IMR-90 (cell line): ENCODE measurements at regions not wholly inside any gene's neighbourhood (a gene's known extent, or its start where the extent isn't known, plus 50 kb on each side); places are given as distances from the start of the nearest gene placed in this dataset.

Experiments used
- ATAC-seq: fragments of 200-7000 bp; cut with Tn5 transposase; 2 replicates; pipeline ENCODE4 v1.9.1; 2020; ENCODE audit warnings: low read depth, mild to moderate bottlenecking, moderate library complexity
- BruUV-seq: library from RNA; stranded (reverse); fragments of 400-500 nt; replicated peaks from 2 replicates; lab custom pipeline; 2021; lab: Mats Ljungman, UMichigan
- CTCF ChIA-PET: fragments of 300-600 bp; formaldehyde crosslinking; extraction: SDS; loops from one replicate; lab custom pipeline; 2021; ENCODE audit warnings: antibody characterized with exemption; lab: Yijun Ruan, JAX
- POLR2A ChIA-PET: fragments of 300-600 bp; sonication (Branson Sonifier 250); formaldehyde crosslinking; loops from one replicate; lab custom pipeline; 2022; ENCODE audit warnings: antibody characterized with exemption; ENCODE audit not compliant: unreplicated experiment; lab: Charles Lee
- DNase-seq: peaks from one replicate; pipeline ENCODE4 v3.0.0; 2013
- H2AFZ ChIP-seq: replicated peaks from 2 replicates; pipeline ENCODE3; 2013; ENCODE audit warnings: low read length, mild to moderate bottlenecking; ENCODE audit not compliant: poor library complexity
- H2AK5ac ChIP-seq: 2 replicates; pipeline ENCODE4 v1.6.1; 2013; ENCODE audit warnings: low read depth, low read length, inconsistent platforms
- H2AK9ac ChIP-seq: replicated peaks from 2 replicates; pipeline ENCODE3; 2013; ENCODE audit warnings: mild to moderate bottlenecking, low read depth, low read length, moderate library complexity; ENCODE audit not compliant: poor library complexity
- H2BK120ac ChIP-seq: 2 replicates; pipeline ENCODE4 v1.6.1; 2013; ENCODE audit warnings: low read depth, low read length, inconsistent platforms
- H2BK15ac ChIP-seq: 3 replicates; pipeline ENCODE4 v1.6.1; 2013; ENCODE audit warnings: low read depth, low read length, inconsistent platforms
- H2BK20ac ChIP-seq: 2 replicates; pipeline ENCODE4 v1.6.1; 2013; ENCODE audit warnings: low read depth, mild to moderate bottlenecking, inconsistent platforms, low read length, moderate library complexity
- H2BK5ac ChIP-seq: 2 replicates; pipeline ENCODE4 v1.6.1; 2013; ENCODE audit warnings: mild to moderate bottlenecking, low read depth, low read length, inconsistent platforms; ENCODE audit not compliant: poor library complexity, severe bottlenecking
- H3K14ac ChIP-seq: replicated peaks from 2 replicates; pipeline ENCODE4 v1.6.1; 2013; ENCODE audit warnings: low read depth, low read length, inconsistent platforms
- H3K18ac ChIP-seq: 2 replicates; pipeline ENCODE4 v1.6.1; 2013; ENCODE audit warnings: low read depth, low read length, control low read depth
- H3K23ac ChIP-seq: 2 replicates; pipeline ENCODE4 v1.6.1; 2013; ENCODE audit warnings: low read depth, low read length, inconsistent platforms
- H3K27ac ChIP-seq: 2 replicates; pipeline ENCODE4 v1.5.1; 2013; ENCODE audit warnings: mild to moderate bottlenecking, control low read depth, low read length; ENCODE audit not compliant: insufficient read depth
- H3K27me3 ChIP-seq: 2 replicates; pipeline ENCODE4 v1.6.1; 2013; ENCODE audit warnings: low read length; ENCODE audit not compliant: control insufficient read depth, insufficient read depth
- H3K36me3 ChIP-seq: 2 replicates; pipeline ENCODE4 v1.6.1; 2013; ENCODE audit warnings: low read length, mixed read lengths; ENCODE audit not compliant: control insufficient read depth, insufficient read depth
- H3K4ac ChIP-seq: 2 replicates; pipeline ENCODE4 v1.6.1; 2013; ENCODE audit warnings: low read depth, low read length, inconsistent platforms
- H3K4me1 ChIP-seq: 2 replicates; pipeline ENCODE4 v1.6.1; 2013; ENCODE audit warnings: low read length, mixed read lengths; ENCODE audit not compliant: control insufficient read depth, insufficient read depth
- H3K4me2 ChIP-seq: 2 replicates; pipeline ENCODE4 v1.6.1; 2013; ENCODE audit warnings: low read depth, mild to moderate bottlenecking, control low read depth, low read length, moderate library complexity
- H3K4me3 ChIP-seq: 2 replicates; pipeline ENCODE4 v1.5.1; 2013; ENCODE audit warnings: low read depth, mild to moderate bottlenecking, control low read depth, low read length, moderate library complexity; ENCODE audit not compliant: insufficient read depth
- H3K56ac ChIP-seq: 2 replicates; pipeline ENCODE4 v1.6.1; 2013; ENCODE audit warnings: low read length, inconsistent platforms; ENCODE audit not compliant: insufficient read depth; ENCODE audit errors: extremely low read depth
- H3K79me1 ChIP-seq, 2 experiments: 2 replicates each; pipeline ENCODE4 v1.6.1; 2013; ENCODE audit warnings: low read length in 2 of 2, inconsistent platforms in 1 of 2, low read depth in 1 of 2
- H3K9ac ChIP-seq: 2 replicates; pipeline ENCODE4 v1.6.1; 2013; ENCODE audit warnings: low read depth, low read length, control low read depth
- H3K9me1 ChIP-seq: 2 replicates; pipeline ENCODE4 v1.6.1; 2013; ENCODE audit warnings: low read length, inconsistent platforms; ENCODE audit not compliant: insufficient read depth
- H3K9me3 ChIP-seq: 2 replicates; pipeline ENCODE4 v1.6.1; 2013; ENCODE audit warnings: low read length; ENCODE audit not compliant: control insufficient read depth, insufficient read depth
- H4K20me1 ChIP-seq: 2 replicates; pipeline ENCODE4 v1.6.1; 2013; ENCODE audit warnings: low read length, inconsistent platforms; ENCODE audit not compliant: insufficient read depth
- H4K5ac ChIP-seq: 2 replicates; pipeline ENCODE4 v1.6.1; 2013; ENCODE audit warnings: mild to moderate bottlenecking, low read depth, low read length, control low read depth
- H4K8ac ChIP-seq, 2 experiments: 2 replicates each; pipeline ENCODE4 v1.6.1; 2013; ENCODE audit warnings: low read depth in 2 of 2, low read length in 2 of 2, control low read depth in 1 of 2, inconsistent platforms in 1 of 2
- H4K91ac ChIP-seq: 2 replicates; pipeline ENCODE4 v1.6.1; 2013; ENCODE audit warnings: low read depth, low read length, inconsistent platforms; ENCODE audit not compliant: insufficient read depth
- CEBPB ChIP-seq: IDR thresholded peaks from 2 replicates; pipeline ENCODE4 v1.6.1; 2012; ENCODE audit warnings: low read depth, low read length, improper control_type of control experiment
- CHD1 ChIP-seq: IDR thresholded peaks from 2 replicates; pipeline ENCODE4 v1.6.1; 2012; ENCODE audit warnings: low read depth, low read length, improper control_type of control experiment
- CTCF ChIP-seq: conservative IDR thresholded peaks from 2 replicates; pipeline ENCODE4 v1.5.1; 2012; ENCODE audit warnings: mild to moderate bottlenecking, low read depth, low read length, improper control_type of control experiment
- MAFK ChIP-seq: IDR thresholded peaks from 2 replicates; pipeline ENCODE4 v1.6.1; 2012; ENCODE audit warnings: low read depth, low read length, improper control_type of control experiment
- MXI1 ChIP-seq: IDR thresholded peaks from 2 replicates; pipeline ENCODE4 v1.6.1; 2012; ENCODE audit warnings: low read depth, mild to moderate bottlenecking, low read length, moderate library complexity, borderline replicate concordance
- POLR2A ChIP-seq: IDR thresholded peaks from 2 replicates; pipeline ENCODE4 v1.6.1; 2012; ENCODE audit warnings: mild to moderate bottlenecking, low read depth, low read length
- RFX5 ChIP-seq: IDR thresholded peaks from 2 replicates; pipeline ENCODE4 v1.8.0; 2012; ENCODE audit warnings: low read depth, mild to moderate bottlenecking, low read length, moderate library complexity
- WGBS, 2 experiments: methylation state at CpG; one replicate each; pipeline versions ENCODE4 v1.1.5 to v1.1.7; 2013; ENCODE audit warnings: missing lambda C conversion rate in 2 of 2; ENCODE audit not compliant: insufficient read length in 1 of 2; ENCODE audit errors: extremely low coverage in 2 of 2; 5-methylcytosine and 5-hydroxymethylcytosine counted together
- dilution Hi-C: fragments of 300-500 bp; cut with HindIII; formaldehyde crosslinking; loops from one replicate; pipeline ENCODE4 v1.14.3; 2018; ENCODE audit warnings: low sequenced_read_pairs; ENCODE audit not compliant: unreplicated experiment
- in situ Hi-C: fragments of 300-500 bp; cut with MboI; formaldehyde crosslinking; loops from 3 replicates; pipeline ENCODE4 v1.14.3; 2019; ENCODE audit warnings: low sequenced_read_pairs, inconsistent platforms, mixed read lengths
- intact Hi-C: fragments of 100-400 bp; cut with micrococcal nuclease; formaldehyde crosslinking; loops from 2 replicates; pipeline ENCODE4 v1.10.0; 2022

DNA sequence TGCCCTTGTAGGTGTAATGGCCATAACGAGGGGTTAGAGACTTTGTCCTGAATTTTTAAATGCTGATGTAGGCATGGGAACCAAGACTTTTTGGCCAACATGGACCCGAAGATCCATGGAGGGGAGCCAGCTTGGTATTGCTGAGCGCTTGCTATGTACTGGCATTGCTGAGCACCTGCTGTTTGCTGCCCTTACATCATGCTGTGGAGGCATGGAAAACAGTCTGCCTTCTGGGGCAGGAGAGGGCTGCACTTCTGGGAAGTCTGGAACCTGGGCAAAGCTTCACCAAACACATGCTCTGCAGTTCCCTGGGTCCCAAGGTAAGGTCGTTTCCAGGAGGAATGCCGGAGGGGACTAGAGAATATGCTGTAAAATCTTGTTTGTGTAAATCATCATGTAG is 86.3 kb upstream of the CNIH3 start:
- no peaks in the 10 kb centered on the region for H4K20me1 ChIP-seq
- H2AK5ac ChIP-seq: peak overlapping the region; percentile 85
- CTCF ChIA-PET: no interaction called here
- BruUV-seq: no TSS peak
- no peak overlapping the region; the same call in 1 of the 2 replicates for H4K5ac ChIP-seq
- H3K36me3 ChIP-seq: no peaks in the 10 kb centered on the region
- no peak overlapping the region for H3K4me3 ChIP-seq
- H2BK15ac ChIP-seq: peak overlapping the region; percentile 38; the same call in 1 of the 3 replicates
- no peaks in the 10 kb centered on the region for H3K27me3 ChIP-seq
- no peak overlapping the region for H2AK9ac ChIP-seq
- H3K18ac ChIP-seq: peak overlapping the region; percentile 61
- peaks cover 13% of the 10 kb centered on the region for H3K4me1 ChIP-seq
- H2BK120ac ChIP-seq: peak overlapping the region; percentile 88
- H3K4ac ChIP-seq: peak overlapping the region; percentile 75
- no peaks in the 10 kb centered on the region for H3K9me3 ChIP-seq
- dilution Hi-C loops: no loop called here
- ATAC-seq (no peak), DNase-seq (no peak)
- no peaks in the 10 kb centered on the region; a peak in 1 of 4 replicates for H3K79me1 ChIP-seq
- H2AFZ ChIP-seq: no peak overlapping the region
- H3K56ac ChIP-seq: no peak overlapping the region
- POLR2A ChIA-PET: no interaction called here
- in situ Hi-C loops: no loop called here
- no peak overlapping the region for H3K23ac ChIP-seq
- H2BK5ac ChIP-seq: no peak overlapping the region
- peaks cover 19% of the 10 kb centered on the region for H3K9me1 ChIP-seq
- no peak overlapping the region for H3K9ac ChIP-seq
- peak overlapping the region; percentile 84 for H2BK20ac ChIP-seq
- H4K8ac ChIP-seq: peak overlapping the region; percentile 11 to 36; a peak in 2 of 4 replicates
- no peak overlapping the region for H3K27ac ChIP-seq
- 0 out of 2 replicates have a peak overlapping the region, but pooled peaks have one; percentile 5 for H4K91ac ChIP-seq
- intact Hi-C loops: no loop called here
- no peak overlapping the region for H3K4me2 ChIP-seq
- 100% methylated on average over 3 of the region's 5 CpGs; no CpG with 5 or more reads in 1 of the 2 experiments for WGBS, 2 experiments
- TF ChIP-seq POLR2A: no peak
- no peak for TF ChIP-seq RFX5
- no peak for TF ChIP-seq CHD1
- no peak for TF ChIP-seq CTCF
- TF ChIP-seq MXI1: no peak
- TF ChIP-seq CEBPB: no peak
- TF ChIP-seq MAFK: no peak
- peak overlapping the region; percentile 80 for H3K14ac ChIP-seq
